Gastroesophageal sphincter (tissue), 3 donors: ENCODE measurements at regions not wholly inside any gene's neighbourhood (a gene's known extent, or its start where the extent isn't known, plus 50 kb on each side); places are given as distances from the start of the nearest gene placed in this dataset.

Experiments
- EP300 ChIP-seq: sonication (generic); formaldehyde crosslinking; IDR thresholded peaks from one replicate; pipeline ENCODE4 v1.6.1; 2017; ENCODE audit warnings: antibody characterized with exemption, mild to moderate bottlenecking
- POLR2A ChIP-seq, 2 donors: fragments of 450-650 bp; IDR thresholded peaks; one replicate each; pipeline ENCODE4 v1.6.1; 2017; ENCODE audit warnings: antibody characterized with exemption in 2 of 2, mild to moderate bottlenecking in 2 of 2, moderate library complexity in 1 of 2
- POLR2AphosphoS5 ChIP-seq: sonication (generic); formaldehyde crosslinking; IDR thresholded peaks from one replicate; pipeline ENCODE4 v1.6.1; 2017; ENCODE audit warnings: antibody characterized with exemption
- TF ChIP-seq, protein P1 (sequence below), 4 experiments: fragments of 200-600 bp in 2 of 4; fragments of 450-650 bp in 2 of 4; sonication (generic) in 1 of 4; IDR thresholded peaks; one replicate each; pipeline ENCODE4 v1.5.1; 2017 to 2019; ENCODE audit warnings: antibody characterized with exemption in 4 of 4, mild to moderate bottlenecking in 2 of 4, moderate library complexity in 2 of 4

DNA sequence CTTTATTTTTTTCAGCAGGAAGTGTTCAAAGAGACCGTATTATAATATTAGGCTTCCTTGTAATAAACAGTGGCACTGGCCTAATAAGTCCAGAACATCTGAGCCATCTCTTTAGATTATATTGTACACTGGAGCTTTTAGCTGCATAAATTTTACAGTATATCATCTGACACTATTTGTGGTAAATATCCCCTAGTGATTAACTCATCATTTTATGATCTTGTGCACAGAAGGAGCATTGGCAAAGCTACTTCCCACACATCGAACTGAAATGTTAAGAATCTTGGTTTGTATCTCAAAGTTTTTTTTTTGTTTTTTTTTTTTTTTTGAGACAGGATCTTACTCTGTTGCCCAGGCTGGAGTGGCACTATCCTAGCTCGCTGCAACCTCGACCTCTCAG, 162.7 kb downstream of the HIPK3 start:
- TF ChIP-seq, protein P1, sequence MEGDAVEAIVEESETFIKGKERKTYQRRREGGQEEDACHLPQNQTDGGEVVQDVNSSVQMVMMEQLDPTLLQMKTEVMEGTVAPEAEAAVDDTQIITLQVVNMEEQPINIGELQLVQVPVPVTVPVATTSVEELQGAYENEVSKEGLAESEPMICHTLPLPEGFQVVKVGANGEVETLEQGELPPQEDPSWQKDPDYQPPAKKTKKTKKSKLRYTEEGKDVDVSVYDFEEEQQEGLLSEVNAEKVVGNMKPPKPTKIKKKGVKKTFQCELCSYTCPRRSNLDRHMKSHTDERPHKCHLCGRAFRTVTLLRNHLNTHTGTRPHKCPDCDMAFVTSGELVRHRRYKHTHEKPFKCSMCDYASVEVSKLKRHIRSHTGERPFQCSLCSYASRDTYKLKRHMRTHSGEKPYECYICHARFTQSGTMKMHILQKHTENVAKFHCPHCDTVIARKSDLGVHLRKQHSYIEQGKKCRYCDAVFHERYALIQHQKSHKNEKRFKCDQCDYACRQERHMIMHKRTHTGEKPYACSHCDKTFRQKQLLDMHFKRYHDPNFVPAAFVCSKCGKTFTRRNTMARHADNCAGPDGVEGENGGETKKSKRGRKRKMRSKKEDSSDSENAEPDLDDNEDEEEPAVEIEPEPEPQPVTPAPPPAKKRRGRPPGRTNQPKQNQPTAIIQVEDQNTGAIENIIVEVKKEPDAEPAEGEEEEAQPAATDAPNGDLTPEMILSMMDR (IDR thresholded peaks at IDR 0.05): no peak
- TF ChIP-seq EP300 (no peak), POLR2A (IDR thresholded peaks at IDR 0.05) (no peak), POLR2AphosphoS5 (no peak)
